Transverse colon (tissue), 4 donors: ENCODE measurements at regions not wholly inside any gene's neighbourhood (a gene's known extent, or its start where the extent isn't known, plus 50 kb on each side); places are given as distances from the start of the nearest gene placed in this dataset.

Experiments
- DNase-seq: peaks from one replicate; pipeline ENCODE4 v3.0.0-alpha.2; 2019
- H3K27ac ChIP-seq, 4 donors: fragments of 200-600 bp; sonication (generic); 2 replicates each; pipeline ENCODE4 v1.5.1; 2016 to 2018; ENCODE audit warnings: inconsistent platforms in 4 of 4
- H3K27me3 ChIP-seq: fragments of 200-600 bp; sonication (generic); 2 replicates; pipeline ENCODE4 v1.5.1; 2017; ENCODE audit warnings: inconsistent platforms
- H3K36me3 ChIP-seq, 4 donors: fragments of 200-600 bp; sonication (generic); 2 replicates each; pipeline ENCODE4 v1.5.1; 2017 to 2019; ENCODE audit warnings: inconsistent platforms in 4 of 4
- H3K4me1 ChIP-seq, 4 donors: fragments of 200-600 bp; sonication (generic); 2 replicates each; pipeline ENCODE4 v1.5.1; 2017 to 2020; ENCODE audit warnings: inconsistent platforms in 4 of 4
- H3K4me3 ChIP-seq, 4 donors: fragments of 200-600 bp; sonication (generic); 1 replicate in 1 of 4; 2 replicates in 3 of 4; pipeline versions ENCODE4 v1.5.1 to v1.6.1; 2017 to 2019; ENCODE audit warnings: inconsistent platforms in 4 of 4
- H3K9me3 ChIP-seq, 2 donors: fragments of 200-600 bp; sonication (generic); 2 replicates each; pipeline ENCODE4 v1.5.1; 2017 to 2019; ENCODE audit warnings: inconsistent platforms in 2 of 2
- EP300 ChIP-seq: sonication (generic); formaldehyde crosslinking; IDR thresholded peaks from one replicate; pipeline ENCODE4 v1.6.1; 2017; ENCODE audit warnings: antibody characterized with exemption, low read depth
- POLR2A ChIP-seq: fragments of 450-650 bp; IDR thresholded peaks from one replicate; pipeline ENCODE4 v1.6.1; 2016; ENCODE audit warnings: antibody characterized with exemption, mild to moderate bottlenecking, moderate library complexity
- POLR2AphosphoS5 ChIP-seq, 3 donors: sonication (generic); formaldehyde crosslinking; IDR thresholded peaks; one replicate each; pipeline ENCODE4 v1.6.1; 2016; ENCODE audit warnings: antibody characterized with exemption in 3 of 3
- WGBS, 2 donors: methylation state at CpG; one replicate each; pipeline ENCODE4 v1.1.5; 2018; ENCODE audit warnings: low coverage in 1 of 2; 5-methylcytosine and 5-hydroxymethylcytosine counted together
- in situ Hi-C, 4 donors: fragments of 200-750 bp; cut with MboI; loops; one replicate each; pipeline versions ENCODE4 v1.15.0 to v1.15.1; 2017; ENCODE audit warnings: low sequenced_read_pairs in 3 of 4, low pct_ligation_motif_present in 1 of 4, low pct_unique_long_range_greater_than_20kb in 1 of 4
- intact Hi-C: fragments of 100-400 bp; cut with DNase I; formaldehyde crosslinking; loops from one replicate; pipeline ENCODE4 v1.15.1; 2023; ENCODE audit warnings: low total_unique reads
- TF ChIP-seq, protein P1 (sequence below), 5 experiments: fragments of 200-600 bp in 3 of 5; fragments of 450-650 bp in 2 of 5; sonication (generic) in 3 of 5; IDR thresholded peaks; 1 replicate in 2 of 5; 2 replicates in 3 of 5; pipeline ENCODE4 v1.5.1; 2016 to 2017; ENCODE audit warnings: antibody characterized with exemption in 5 of 5, inconsistent platforms in 3 of 5, mild to moderate bottlenecking in 2 of 5, moderate library complexity in 1 of 5

DNA sequence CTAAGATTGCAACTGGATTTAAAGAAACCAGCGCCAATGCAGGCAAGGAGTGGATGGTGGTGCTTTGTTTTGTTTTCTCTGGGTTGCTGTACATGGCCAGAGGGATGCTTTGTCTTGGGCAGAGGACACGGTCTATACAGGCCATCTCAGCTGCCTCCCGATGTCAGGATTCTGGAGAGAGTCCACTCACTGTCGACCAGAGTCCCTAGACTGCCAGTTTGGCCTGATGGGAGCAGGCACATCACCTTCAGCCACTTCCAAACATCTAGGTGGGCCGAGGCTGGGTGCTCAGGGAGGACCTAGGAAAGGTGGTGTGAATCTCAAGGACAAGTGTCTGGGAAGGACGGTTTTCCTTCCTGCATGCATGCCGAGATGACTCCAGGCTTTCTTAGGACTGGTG lies 152.1 kb downstream of the BUB3 start:
- Histone ChIP-seq H3K27me3 (no peaks in the 10 kb centered on the region), H3K4me3 (no peak overlapping the region), H3K27ac (no peak overlapping the region), H3K9me3 (no peaks in the 10 kb centered on the region), H3K4me1 (no peaks in the 10 kb centered on the region), H3K36me3 (no peaks in the 10 kb centered on the region)
- TF ChIP-seq POLR2A (no peak), POLR2AphosphoS5 (IDR thresholded peaks at IDR 0.05) (no peak), EP300 (no peak)
- TF ChIP-seq, protein P1, sequence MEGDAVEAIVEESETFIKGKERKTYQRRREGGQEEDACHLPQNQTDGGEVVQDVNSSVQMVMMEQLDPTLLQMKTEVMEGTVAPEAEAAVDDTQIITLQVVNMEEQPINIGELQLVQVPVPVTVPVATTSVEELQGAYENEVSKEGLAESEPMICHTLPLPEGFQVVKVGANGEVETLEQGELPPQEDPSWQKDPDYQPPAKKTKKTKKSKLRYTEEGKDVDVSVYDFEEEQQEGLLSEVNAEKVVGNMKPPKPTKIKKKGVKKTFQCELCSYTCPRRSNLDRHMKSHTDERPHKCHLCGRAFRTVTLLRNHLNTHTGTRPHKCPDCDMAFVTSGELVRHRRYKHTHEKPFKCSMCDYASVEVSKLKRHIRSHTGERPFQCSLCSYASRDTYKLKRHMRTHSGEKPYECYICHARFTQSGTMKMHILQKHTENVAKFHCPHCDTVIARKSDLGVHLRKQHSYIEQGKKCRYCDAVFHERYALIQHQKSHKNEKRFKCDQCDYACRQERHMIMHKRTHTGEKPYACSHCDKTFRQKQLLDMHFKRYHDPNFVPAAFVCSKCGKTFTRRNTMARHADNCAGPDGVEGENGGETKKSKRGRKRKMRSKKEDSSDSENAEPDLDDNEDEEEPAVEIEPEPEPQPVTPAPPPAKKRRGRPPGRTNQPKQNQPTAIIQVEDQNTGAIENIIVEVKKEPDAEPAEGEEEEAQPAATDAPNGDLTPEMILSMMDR (IDR thresholded peaks at IDR 0.05) = no peak
- DNase-seq = no peak
- intact Hi-C loops (no loop called here), in situ Hi-C loops (no loop called here)
- 83 to 100% methylated on average over 1 to 7 of the region's 7 CpGs for WGBS, 2 donors

DNA sequence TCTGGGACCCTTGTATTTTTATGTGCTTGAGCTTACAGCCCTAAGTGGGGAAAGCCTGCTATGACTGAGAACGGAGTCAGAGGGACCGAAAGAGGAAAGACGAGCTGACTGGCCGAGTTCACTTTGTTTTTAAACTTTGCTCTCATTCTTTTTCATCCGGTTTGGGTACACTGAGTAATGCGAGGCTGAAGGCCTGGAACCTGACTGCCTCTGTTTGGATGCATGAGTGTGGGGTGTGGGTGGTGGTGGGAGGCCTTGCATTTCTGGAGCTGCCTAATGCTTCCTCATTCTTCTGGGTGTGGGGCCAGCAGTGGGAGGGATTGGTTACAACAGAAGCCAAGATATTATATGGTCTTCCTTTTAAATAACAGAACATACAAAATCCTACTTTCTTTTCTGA lies 155.5 kb downstream of the BUB3 start:
- intact Hi-C loops = no loop called here
- DNase-seq = no peak
- in situ Hi-C loops = no loop called here
- Histone ChIP-seq H3K27me3 (no peaks in the 10 kb centered on the region), H3K36me3 (no peaks in the 10 kb centered on the region), H3K4me1 (no peaks in the 10 kb centered on the region), H3K4me3 (no peak overlapping the region), H3K27ac (no peak overlapping the region), H3K9me3 (no peaks in the 10 kb centered on the region)
- TF ChIP-seq POLR2A (no peak), POLR2AphosphoS5 (IDR thresholded peaks at IDR 0.05) (no peak), EP300 (no peak)
- TF ChIP-seq, protein P1 (IDR thresholded peaks at IDR 0.05) = no peak
- WGBS, 2 donors = 66 to 71% methylated on average over 4 to 6 of the region's 6 CpGs

DNA sequence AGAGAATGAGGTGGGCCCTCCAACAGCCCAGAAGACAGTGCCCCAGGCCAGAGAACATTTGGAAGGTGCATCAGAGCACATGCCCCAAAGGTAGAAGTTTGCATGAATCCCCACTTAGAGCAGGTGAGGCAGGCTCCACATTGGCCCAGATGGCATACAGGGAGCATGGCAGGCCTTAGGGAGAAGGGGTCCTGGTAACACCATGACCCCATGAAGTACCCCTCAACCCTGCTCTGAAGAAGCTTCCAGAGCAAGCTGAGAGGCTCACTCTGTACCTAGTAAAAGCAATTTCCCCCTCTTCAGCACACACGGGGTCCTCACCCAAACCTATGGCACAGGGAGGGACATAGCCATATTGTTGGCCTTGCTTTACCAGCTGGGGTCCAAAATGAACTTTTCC lies 162.6 kb downstream of the BUB3 start:
- in situ Hi-C loops = no loop called here
- H3K9me3 ChIP-seq = no peaks in the 10 kb centered on the region
- intact Hi-C loops = no loop called here
- DNase-seq = no peak
- TF ChIP-seq POLR2AphosphoS5 (IDR thresholded peaks at IDR 0.05) (no peak), POLR2A (no peak), EP300 (no peak)
- TF ChIP-seq, protein P1 (IDR thresholded peaks at IDR 0.05) = no peak
- 100% methylated on average over 1 of the region's 1 CpG; no CpG with 5 or more reads in 1 of the 2 donors for WGBS, 2 donors
- no peak overlapping the region for H3K4me3 ChIP-seq
- H3K4me1 ChIP-seq = no peaks in the 10 kb centered on the region
- no peaks in the 10 kb centered on the region for H3K36me3 ChIP-seq
- no peak overlapping the region for H3K27ac ChIP-seq
- no peaks in the 10 kb centered on the region for H3K27me3 ChIP-seq

- no peaks in the 10 kb centered on the region for H3K4me1 ChIP-seq
- no peak for DNase-seq
- H3K4me3 ChIP-seq = no peak overlapping the region
- intact Hi-C loops = no loop called here
- no peaks in the 10 kb centered on the region for H3K9me3 ChIP-seq
- no peaks in the 10 kb centered on the region for H3K36me3 ChIP-seq
- in situ Hi-C loops = no loop called here
- no peak for TF ChIP-seq EP300
- TF ChIP-seq, protein P1 (IDR thresholded peaks at IDR 0.05) = no peak
- TF ChIP-seq POLR2A = no peak
- TF ChIP-seq POLR2AphosphoS5 (IDR thresholded peaks at IDR 0.05) = no peak
- H3K27me3 ChIP-seq = no peaks in the 10 kb centered on the region
- no peak overlapping the region for H3K27ac ChIP-seq
- WGBS, 2 donors = 56 to 80% methylated on average over 1 of the region's 1 CpG
Measured at GRCh38 chr10:123318516-123318915, 164.3 kb downstream of the BUB3 start.
